ENCODE measurements at regions not wholly inside any gene's neighbourhood (a gene's known extent, or its start where the extent isn't known, plus 50 kb on each side); places are given as distances from the start of the nearest gene placed in this dataset.

GRCh38 chr18:55142410-55142809 lies 183.1 kb upstream of the CCDC68 start:
- H4K20me1 ChIP-seq (ENCODE audit: control insufficient read depth, extremely low read depth, insufficient read depth, low read length) = no peaks in the 10 kb centered on the region
- H3K79me2 ChIP-seq (ENCODE audit: control insufficient read depth, insufficient read depth, low read length) = no peaks in the 10 kb centered on the region
- FAIRE-seq = no peak
- H3K4me3 ChIP-seq (ENCODE audit: control insufficient read depth in 2 of 3, extremely low read depth in 1 of 3, insufficient read depth in 2 of 3, low read depth in 1 of 3, low read length in 3 of 3) = no peak overlapping the region
- no peaks in the 10 kb centered on the region for H3K9me3 ChIP-seq (ENCODE audit: control insufficient read depth, low read depth, low read length)
- no peak overlapping the region for H2AFZ ChIP-seq (ENCODE audit: control insufficient read depth, low read length)
- dilution Hi-C loops (cut with MboI; ENCODE audit: extremely low pct_ligation_motif_present, low sequenced_read_pairs) = no loop called here
- H3K36me3 ChIP-seq (ENCODE audit: control insufficient read depth in 2 of 2, extremely low read depth in 1 of 2, insufficient read depth in 2 of 2, low read length in 2 of 2) = no peaks in the 10 kb centered on the region
- DNase-seq (ENCODE audit: low read depth, low spot score) = no peak
- no peak overlapping the region for H3K9ac ChIP-seq (ENCODE audit: control insufficient read depth, extremely low read depth, insufficient read depth, low read length)
- peaks cover 5% of the 10 kb centered on the region for H3K4me1 ChIP-seq (ENCODE audit: control insufficient read depth, extremely low read depth, insufficient read depth, low read length)
- H3K4me2 ChIP-seq (ENCODE audit: control insufficient read depth, extremely low read depth, insufficient read depth, low read depth, low read length) = no peak overlapping the region
- no peak for TF ChIP-seq EZH2 (IDR thresholded peaks at IDR 0.05; ENCODE audit: low read length)
- TF ChIP-seq, protein P1, sequence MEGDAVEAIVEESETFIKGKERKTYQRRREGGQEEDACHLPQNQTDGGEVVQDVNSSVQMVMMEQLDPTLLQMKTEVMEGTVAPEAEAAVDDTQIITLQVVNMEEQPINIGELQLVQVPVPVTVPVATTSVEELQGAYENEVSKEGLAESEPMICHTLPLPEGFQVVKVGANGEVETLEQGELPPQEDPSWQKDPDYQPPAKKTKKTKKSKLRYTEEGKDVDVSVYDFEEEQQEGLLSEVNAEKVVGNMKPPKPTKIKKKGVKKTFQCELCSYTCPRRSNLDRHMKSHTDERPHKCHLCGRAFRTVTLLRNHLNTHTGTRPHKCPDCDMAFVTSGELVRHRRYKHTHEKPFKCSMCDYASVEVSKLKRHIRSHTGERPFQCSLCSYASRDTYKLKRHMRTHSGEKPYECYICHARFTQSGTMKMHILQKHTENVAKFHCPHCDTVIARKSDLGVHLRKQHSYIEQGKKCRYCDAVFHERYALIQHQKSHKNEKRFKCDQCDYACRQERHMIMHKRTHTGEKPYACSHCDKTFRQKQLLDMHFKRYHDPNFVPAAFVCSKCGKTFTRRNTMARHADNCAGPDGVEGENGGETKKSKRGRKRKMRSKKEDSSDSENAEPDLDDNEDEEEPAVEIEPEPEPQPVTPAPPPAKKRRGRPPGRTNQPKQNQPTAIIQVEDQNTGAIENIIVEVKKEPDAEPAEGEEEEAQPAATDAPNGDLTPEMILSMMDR (optimal IDR thresholded peaks at IDR 0.05 in 1 of 3, IDR thresholded peaks at IDR 0.05 in 1 of 3, conservative IDR thresholded peaks at IDR 0.05 in 1 of 3; ENCODE audit: extremely low read depth in 1 of 3, insufficient read depth in 2 of 3, low read length in 3 of 3) = no peak
- no peak overlapping the region for H3K27ac ChIP-seq (ENCODE audit: control insufficient read depth, insufficient read depth, low read length)
- H3K9me1 ChIP-seq (ENCODE audit: control insufficient read depth, extremely low read depth, insufficient read depth, low read length) = no peaks in the 10 kb centered on the region
- peaks cover 11% of the 10 kb centered on the region for H3K27me3 ChIP-seq (ENCODE audit: control insufficient read depth, extremely low read depth, insufficient read depth, low read length)

GRCh38 chr18:55141318-55141717 lies 182.1 kb upstream of the CCDC68 start:
- H3K4me2 ChIP-seq (ENCODE audit: control insufficient read depth, extremely low read depth, insufficient read depth, low read depth, low read length) = no peak overlapping the region
- no peak for DNase-seq (ENCODE audit: low read depth, low spot score)

More at GRCh38 chr18:55141318-55141717, 182.1 kb upstream of the CCDC68 start:
- Histone ChIP-seq H3K4me1 (ENCODE audit: control insufficient read depth, extremely low read depth, insufficient read depth, low read length) (peaks cover 5% of the 10 kb centered on the region), H3K27me3 (ENCODE audit: control insufficient read depth, extremely low read depth, insufficient read depth, low read length) (peaks cover 11% of the 10 kb centered on the region), H3K9me1 (ENCODE audit: control insufficient read depth, extremely low read depth, insufficient read depth, low read length) (no peaks in the 10 kb centered on the region), H3K36me3 (ENCODE audit: control insufficient read depth in 2 of 2, extremely low read depth in 1 of 2, insufficient read depth in 2 of 2, low read length in 2 of 2) (no peaks in the 10 kb centered on the region), H3K4me3 (ENCODE audit: control insufficient read depth in 2 of 3, extremely low read depth in 1 of 3, insufficient read depth in 2 of 3, low read depth in 1 of 3, low read length in 3 of 3) (no peak overlapping the region), H3K9ac (ENCODE audit: control insufficient read depth, extremely low read depth, insufficient read depth, low read length) (no peak overlapping the region), H3K9me3 (ENCODE audit: control insufficient read depth, low read depth, low read length) (no peaks in the 10 kb centered on the region), H4K20me1 (ENCODE audit: control insufficient read depth, extremely low read depth, insufficient read depth, low read length) (no peaks in the 10 kb centered on the region), H3K79me2 (ENCODE audit: control insufficient read depth, insufficient read depth, low read length) (no peaks in the 10 kb centered on the region), H2AFZ (ENCODE audit: control insufficient read depth, low read length) (no peak overlapping the region), H3K27ac (ENCODE audit: control insufficient read depth, insufficient read depth, low read length) (no peak overlapping the region)
- TF ChIP-seq, protein P1 (optimal IDR thresholded peaks at IDR 0.05 in 1 of 3, IDR thresholded peaks at IDR 0.05 in 1 of 3, conservative IDR thresholded peaks at IDR 0.05 in 1 of 3; ENCODE audit: extremely low read depth in 1 of 3, insufficient read depth in 2 of 3, low read length in 3 of 3) = no peak
- TF ChIP-seq EZH2 (IDR thresholded peaks at IDR 0.05; ENCODE audit: low read length) = no peak
- FAIRE-seq = no peak
- dilution Hi-C loops (cut with MboI; ENCODE audit: extremely low pct_ligation_motif_present, low sequenced_read_pairs) = no loop called here
